ENCODE measurements at regions not wholly inside any gene's neighbourhood (a gene's known extent, or its start where the extent isn't known, plus 50 kb on each side); places are given as distances from the start of the nearest gene placed in this dataset.

- Histone ChIP-seq H3K36me3 (ENCODE audit: control insufficient read depth in 4 of 4, insufficient read depth in 3 of 4, low read depth in 1 of 4, low read length in 3 of 4) (no peaks in the 10 kb centered on the region), H3K27me3 (ENCODE audit: control insufficient read depth in 4 of 4, insufficient read depth in 4 of 4, low read length in 3 of 4) (no peaks in the 10 kb centered on the region), H3K9me3 (ENCODE audit: control insufficient read depth in 4 of 4, low read length in 3 of 4) (no peaks in the 10 kb centered on the region), H3K4me1 (ENCODE audit: control insufficient read depth in 4 of 4, insufficient read depth in 4 of 4, low read length in 3 of 4) (no peaks in the 10 kb centered on the region), H3K27ac (ENCODE audit: low read depth in 1 of 2, low read length in 2 of 2) (no peak overlapping the region), H3K9ac (ENCODE audit: low read depth in 1 of 2, low read length in 2 of 2) (no peak overlapping the region), H3K4me3 (ENCODE audit: low read depth in 1 of 3, low read length in 3 of 3) (no peak overlapping the region)
- TF ChIP-seq EGR1 (IDR thresholded peaks at IDR 0.05; ENCODE audit: low read depth in 2 of 2) (no peak), RAD21 (IDR thresholded peaks at IDR 0.05) (no peak), FOXA1 (IDR thresholded peaks at IDR 0.05) (no peak), HNF4A (conservative IDR thresholded peaks at IDR 0.05) (no peak)
- WGBS, result 74% methylated on average over 2 of the region's 2 CpGs
- DNase-seq (ENCODE audit: low spot score), result no peak
These were observed 246.2 kb downstream of the MSRB3 start for GRCh38 chr12:65524666-65525065.

GRCh38 chr12:65525491-65526141 is 247.1 kb downstream of the MSRB3 start:
- H3K27me3 ChIP-seq (ENCODE audit: control insufficient read depth in 4 of 4, insufficient read depth in 4 of 4, low read length in 3 of 4), result no peaks in the 10 kb centered on the region
- H3K9ac ChIP-seq (ENCODE audit: low read depth in 1 of 2, low read length in 2 of 2), result no peak overlapping the region
- H3K9me3 ChIP-seq (ENCODE audit: control insufficient read depth in 4 of 4, low read length in 3 of 4), result no peaks in the 10 kb centered on the region
- TF ChIP-seq GABPA (IDR thresholded peaks at IDR 0.05 in 1 of 2, conservative IDR thresholded peaks at IDR 0.05 in 1 of 2) (no peak), RAD21 (IDR thresholded peaks at IDR 0.05) (no peak)
- no peaks in the 10 kb centered on the region for H3K36me3 ChIP-seq (ENCODE audit: control insufficient read depth in 4 of 4, insufficient read depth in 3 of 4, low read depth in 1 of 4, low read length in 3 of 4)
- DNase-seq (ENCODE audit: low spot score), result no peak
- no peak overlapping the region for H3K27ac ChIP-seq (ENCODE audit: low read depth in 1 of 2, low read length in 2 of 2)
- H3K4me1 ChIP-seq (ENCODE audit: control insufficient read depth in 4 of 4, insufficient read depth in 4 of 4, low read length in 3 of 4), result no peaks in the 10 kb centered on the region
- H3K4me3 ChIP-seq (ENCODE audit: low read depth in 1 of 3, low read length in 3 of 3), result no peak overlapping the region
- WGBS, result 95% methylated on average over 3 of the region's 3 CpGs

GRCh38 chr12:65526311-65526710 is 247.8 kb downstream of the MSRB3 start:
- H3K9ac ChIP-seq (ENCODE audit: low read depth in 1 of 2, low read length in 2 of 2), result no peak overlapping the region
- no peaks in the 10 kb centered on the region for H3K9me3 ChIP-seq (ENCODE audit: control insufficient read depth in 4 of 4, low read length in 3 of 4)
- DNase-seq (ENCODE audit: low spot score), result no peak
- H3K36me3 ChIP-seq (ENCODE audit: control insufficient read depth in 4 of 4, insufficient read depth in 3 of 4, low read depth in 1 of 4, low read length in 3 of 4), result no peaks in the 10 kb centered on the region
- no peaks in the 10 kb centered on the region for H3K4me1 ChIP-seq (ENCODE audit: control insufficient read depth in 4 of 4, insufficient read depth in 4 of 4, low read length in 3 of 4)
- H3K27me3 ChIP-seq (ENCODE audit: control insufficient read depth in 4 of 4, insufficient read depth in 4 of 4, low read length in 3 of 4), result no peaks in the 10 kb centered on the region
- H3K27ac ChIP-seq (ENCODE audit: low read depth in 1 of 2, low read length in 2 of 2), result no peak overlapping the region
- WGBS, result 87% methylated on average over 2 of the region's 2 CpGs
- no peak for TF ChIP-seq SP1 (IDR thresholded peaks at IDR 0.05)
- no peak for TF ChIP-seq JUND (IDR thresholded peaks at IDR 0.05)
- TF ChIP-seq FOXA1 (IDR thresholded peaks at IDR 0.05), result no peak
- no peak for TF ChIP-seq RXRA (IDR thresholded peaks at IDR 0.05)
- TF ChIP-seq TAF1 (conservative IDR thresholded peaks at IDR 0.05), result no peak
- no peak for TF ChIP-seq MAX (IDR thresholded peaks at IDR 0.05)
- no peak for TF ChIP-seq HNF4G (IDR thresholded peaks at IDR 0.05)
- no peak for TF ChIP-seq ATF3 (IDR thresholded peaks at IDR 0.05)
- no peak for TF ChIP-seq YY1 (IDR thresholded peaks at IDR 0.05)
- no peak for TF ChIP-seq ZBTB33 (IDR thresholded peaks at IDR 0.05)
- TF ChIP-seq RAD21 (IDR thresholded peaks at IDR 0.05), result no peak
- no peak for TF ChIP-seq REST (IDR thresholded peaks at IDR 0.05)
- TF ChIP-seq GABPA (IDR thresholded peaks at IDR 0.05 in 1 of 2, conservative IDR thresholded peaks at IDR 0.05 in 1 of 2), result no peak
- no peak for TF ChIP-seq FOXA2 (IDR thresholded peaks at IDR 0.05)
- no peak for TF ChIP-seq NR2F2 (IDR thresholded peaks at IDR 0.05)
- TF ChIP-seq HNF4A (conservative IDR thresholded peaks at IDR 0.05), result no peak
- no peak for TF ChIP-seq CTCF (IDR thresholded peaks at IDR 0.05; ENCODE audit: low read depth, low read length, missing input control)
- H3K4me3 ChIP-seq (ENCODE audit: low read depth in 1 of 3, low read length in 3 of 3), result no peak overlapping the region

Data from liver (tissue), 8 donors.